HG03159 (cell line): ENCODE measurements at regions not wholly inside any gene's neighbourhood (a gene's known extent, or its start where the extent isn't known, plus 50 kb on each side); places are given as distances from the start of the nearest gene placed in this dataset.
"Not testable (repeated sequence)": the region's sequence is repeated elsewhere in the genome, so short reads cannot be mapped to it uniquely, and the experiment has no call there.

Source experiments
- ATAC-seq: cut with Tn5 transposase; IDR thresholded peaks from one replicate; pipeline ENCODE4 v1.9.1; 2021; ENCODE audit warnings: mild to moderate bottlenecking, moderate library complexity; ENCODE audit not compliant: unreplicated experiment

DNA sequence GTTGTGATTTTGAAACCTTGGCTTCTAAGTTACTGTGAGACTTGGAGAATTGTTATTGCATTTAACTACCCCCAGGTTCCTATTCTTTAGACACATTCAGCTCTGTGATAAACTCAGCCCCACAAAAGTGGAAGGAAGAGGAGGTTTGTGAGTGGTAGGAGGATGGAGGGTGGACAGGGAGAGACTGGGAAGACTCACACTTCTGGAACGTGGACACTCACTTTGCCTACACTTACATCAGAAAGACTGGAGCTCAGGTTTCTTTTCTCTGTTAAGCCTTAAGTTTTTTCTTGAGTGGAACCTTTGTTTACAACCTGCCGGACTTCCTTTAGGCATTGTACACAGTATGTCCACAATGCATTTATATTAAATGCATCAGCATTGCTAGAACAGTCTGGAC is 99.0 kb downstream of the AREG start:
- no peak for ATAC-seq

DNA sequence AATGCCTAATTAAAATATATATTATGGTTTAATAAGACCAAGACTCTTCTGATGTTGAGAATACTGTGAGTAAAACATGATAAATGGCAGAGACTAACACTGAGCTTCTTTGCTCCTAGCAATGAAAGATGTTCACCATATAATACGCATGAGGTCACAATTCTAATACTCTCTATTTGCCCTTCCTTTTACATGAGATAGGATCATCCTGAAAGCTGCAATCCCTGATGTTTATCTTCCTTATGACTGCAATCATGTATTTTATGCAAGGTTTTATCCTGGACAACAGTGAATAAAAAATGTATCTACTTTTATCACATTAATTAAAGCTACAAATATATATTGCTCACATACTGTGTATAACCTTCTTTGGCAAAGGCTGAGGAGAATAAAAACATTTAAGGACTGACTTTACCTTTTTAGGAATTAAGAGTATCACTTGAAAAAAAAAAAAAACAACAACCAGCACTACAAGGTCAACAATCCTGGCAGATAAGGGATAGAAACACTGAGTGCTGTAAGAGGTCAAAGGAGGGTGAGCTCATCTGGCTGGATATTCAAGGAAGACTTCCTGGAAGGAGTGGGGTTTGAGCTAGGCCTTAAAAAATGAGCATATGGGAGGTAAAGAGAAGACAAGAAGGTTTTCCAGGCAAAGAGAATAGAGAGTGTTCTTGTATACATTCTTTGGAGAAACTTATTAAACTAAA is 99.9 kb downstream of the AREG start:
- ATAC-seq = no peak

DNA sequence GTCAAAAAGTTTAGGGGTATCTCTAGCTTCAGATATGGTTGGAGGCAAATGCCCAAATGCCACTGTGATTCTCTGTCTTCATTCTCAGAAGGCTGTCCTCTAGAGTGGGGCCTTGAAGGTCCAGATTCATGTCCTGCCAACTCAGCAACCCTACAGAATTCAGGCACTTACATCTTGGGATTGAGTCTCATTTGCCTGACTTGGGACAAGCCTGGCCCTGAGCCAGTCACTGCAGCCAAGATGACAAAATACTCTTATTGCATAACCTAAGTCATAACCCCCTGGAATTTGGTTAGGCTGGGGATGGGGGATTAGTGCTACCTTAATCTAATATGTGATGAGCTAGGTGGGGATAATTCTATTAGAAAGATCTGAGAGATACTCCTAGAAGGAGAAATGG is 100.5 kb downstream of the AREG start:
- no peak for ATAC-seq

DNA sequence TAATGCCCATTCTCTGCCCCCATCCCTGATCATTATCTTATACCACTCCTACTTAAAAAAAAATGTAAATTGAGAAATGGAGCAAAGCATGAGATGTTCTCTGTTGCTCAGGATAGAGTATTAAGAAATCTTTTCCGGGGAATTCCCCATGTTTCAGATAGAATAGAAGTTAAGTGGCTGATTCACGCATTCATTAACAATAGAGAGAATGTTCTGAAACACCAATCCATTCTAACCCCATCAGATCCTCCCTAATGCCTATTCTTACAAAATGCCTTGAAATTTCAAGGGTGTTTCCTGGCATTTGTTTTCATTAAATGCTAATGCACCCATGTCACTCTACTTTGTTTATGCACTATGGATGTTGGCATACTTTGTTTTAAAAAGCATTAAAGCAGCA is 101.1 kb downstream of the AREG start:
- no peak for ATAC-seq

DNA sequence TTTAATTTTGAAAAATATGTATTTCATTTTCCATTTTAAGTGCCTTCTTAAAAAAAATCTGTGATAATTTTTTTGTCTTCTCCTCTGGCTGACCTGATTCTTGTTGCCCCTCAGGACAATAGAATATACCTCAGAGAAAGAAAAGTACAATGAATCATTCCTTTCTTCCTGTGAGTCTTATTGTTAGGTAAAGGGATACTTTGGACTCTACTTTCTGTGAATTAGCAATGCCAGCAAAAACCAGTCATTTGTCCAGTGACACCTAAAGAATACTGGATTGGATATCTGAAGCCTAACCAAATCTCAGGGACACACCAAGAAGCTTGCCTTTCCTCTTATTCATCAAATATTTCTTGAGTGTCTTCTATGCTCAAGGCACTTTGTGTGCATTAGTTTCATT is 102.1 kb downstream of the AREG start:
- no peak for ATAC-seq

DNA sequence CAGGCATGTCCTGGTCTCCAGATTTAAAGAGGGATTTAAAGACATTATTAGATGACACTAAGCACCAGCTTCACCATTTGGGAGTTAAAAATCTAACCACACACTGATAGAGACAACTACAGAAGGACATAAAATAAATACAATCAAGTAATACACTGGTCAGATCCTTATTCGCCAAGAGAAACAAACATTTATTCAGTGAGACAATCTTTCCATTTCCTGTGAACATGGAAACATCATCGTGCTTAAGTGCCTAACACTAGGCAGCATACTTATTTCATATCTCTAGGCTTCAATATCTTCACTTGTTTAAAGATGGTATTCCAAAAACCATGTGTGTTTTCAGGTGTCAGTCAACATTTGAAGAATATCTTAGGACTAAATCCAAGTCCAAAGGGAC is 103.6 kb downstream of the AREG start:
- ATAC-seq = no peak

DNA sequence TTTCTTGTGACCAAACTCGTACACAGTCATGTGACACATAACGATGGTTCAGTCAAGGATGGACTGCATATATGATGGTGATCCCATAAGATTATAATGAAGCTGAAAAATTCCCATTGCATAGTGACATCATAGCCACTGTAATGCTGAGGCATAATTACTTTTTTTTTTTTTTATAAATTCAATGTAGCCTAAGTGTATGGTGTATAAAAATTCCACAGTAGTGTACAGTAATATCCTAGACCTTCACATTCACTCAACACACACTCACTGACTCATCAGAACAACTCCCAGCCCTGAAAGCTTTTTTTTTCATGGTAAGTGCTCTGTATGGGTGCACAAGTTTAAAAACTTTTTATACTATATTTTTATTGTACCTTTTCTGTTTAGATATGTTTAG is 105.0 kb downstream of the AREG start:
- no peak for ATAC-seq

DNA sequence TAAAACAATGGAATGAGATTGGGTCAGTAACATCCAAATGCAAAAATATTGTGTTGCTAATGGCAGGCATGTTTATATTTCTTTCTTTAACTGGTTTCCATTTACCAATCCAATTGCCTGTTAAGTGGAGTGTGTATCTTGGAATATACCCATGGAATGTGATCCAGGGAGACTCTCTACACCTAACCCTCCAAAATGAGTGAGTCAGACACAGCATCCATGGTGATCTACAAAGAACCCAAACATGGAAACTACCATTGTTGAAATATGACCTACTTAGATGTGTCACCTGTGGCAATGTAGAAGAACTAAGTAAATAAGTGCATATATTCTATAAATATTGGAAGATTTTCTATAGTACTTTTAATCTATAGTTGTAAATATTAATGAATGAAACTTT is 110.3 kb downstream of the AREG start:
- ATAC-seq = no peak

DNA sequence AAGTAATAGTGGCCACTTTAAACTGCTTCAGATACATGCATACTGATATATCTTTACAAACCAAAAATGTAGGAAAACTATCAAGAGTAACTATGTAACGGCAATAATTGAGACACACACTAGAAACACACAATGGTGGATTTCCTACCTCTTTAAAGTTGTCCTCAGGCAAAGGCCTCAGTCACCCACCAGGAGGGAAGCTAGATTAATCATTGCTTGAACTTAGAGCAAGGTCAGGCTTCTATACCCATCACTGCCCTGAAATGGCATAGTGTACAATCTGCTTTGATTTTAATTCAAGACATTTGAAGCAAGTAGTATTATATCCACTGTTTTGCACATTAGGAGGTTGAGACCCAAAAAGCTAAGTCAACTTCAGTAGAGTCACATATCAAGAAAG is 110.9 kb downstream of the AREG start:
- ATAC-seq = no peak

DNA sequence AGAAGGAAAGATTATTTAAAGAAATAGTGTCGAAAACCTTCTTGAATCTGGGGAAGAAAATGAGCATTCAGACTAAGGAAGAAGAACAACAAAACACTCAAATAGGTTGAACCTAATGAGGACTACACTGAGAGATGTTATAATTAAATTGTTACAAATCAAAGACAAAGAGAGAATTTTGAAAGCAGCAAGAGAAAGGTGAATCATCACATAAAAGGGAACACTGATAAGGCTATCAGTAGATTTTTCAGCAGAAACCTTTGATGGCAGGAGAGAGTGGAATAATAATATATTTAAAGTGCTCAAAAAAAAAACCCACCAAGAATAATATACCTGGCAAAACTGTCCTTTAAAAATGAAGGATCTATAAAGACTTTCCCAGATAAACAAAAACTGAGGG is 114.9 kb downstream of the AREG start:
- no peak for ATAC-seq

DNA sequence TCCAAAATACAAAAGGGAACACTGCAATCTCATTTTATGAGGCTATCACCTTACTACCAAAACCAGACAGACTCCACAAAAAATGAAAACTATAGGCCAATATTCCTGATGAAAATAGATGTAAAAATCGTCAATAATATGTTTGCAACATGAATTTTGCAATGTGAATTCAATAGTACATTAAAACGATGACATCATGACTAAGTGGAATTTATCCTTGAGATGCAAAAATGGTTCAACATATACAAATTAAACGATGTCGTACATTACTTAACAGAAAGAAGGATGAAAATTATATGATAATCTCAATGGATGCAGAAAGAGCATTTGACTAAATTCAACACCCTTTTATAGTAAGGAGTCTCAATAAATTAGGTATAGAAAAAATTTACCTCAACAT is 123.0 kb downstream of the AREG start:
- no peak for ATAC-seq

DNA sequence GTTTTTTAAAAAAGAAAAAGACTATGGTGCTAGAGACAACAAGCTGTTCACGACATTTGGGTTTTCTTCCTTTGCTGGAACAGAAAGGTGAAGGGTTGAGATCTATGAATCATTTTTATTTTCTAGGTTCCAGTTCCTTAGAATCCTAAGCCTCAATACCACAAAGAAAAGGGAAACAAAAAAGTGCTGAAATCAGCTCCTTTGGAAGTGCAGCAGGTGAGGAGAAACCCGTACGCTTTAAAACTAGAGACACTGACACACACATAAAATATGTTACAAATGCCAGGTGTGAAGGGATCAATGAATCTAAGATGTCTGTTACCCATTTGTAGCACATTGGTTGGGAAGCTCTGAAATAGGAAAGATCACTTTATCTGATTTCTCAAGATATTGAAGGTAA is 125.2 kb downstream of the AREG start:
- ATAC-seq = no peak

DNA sequence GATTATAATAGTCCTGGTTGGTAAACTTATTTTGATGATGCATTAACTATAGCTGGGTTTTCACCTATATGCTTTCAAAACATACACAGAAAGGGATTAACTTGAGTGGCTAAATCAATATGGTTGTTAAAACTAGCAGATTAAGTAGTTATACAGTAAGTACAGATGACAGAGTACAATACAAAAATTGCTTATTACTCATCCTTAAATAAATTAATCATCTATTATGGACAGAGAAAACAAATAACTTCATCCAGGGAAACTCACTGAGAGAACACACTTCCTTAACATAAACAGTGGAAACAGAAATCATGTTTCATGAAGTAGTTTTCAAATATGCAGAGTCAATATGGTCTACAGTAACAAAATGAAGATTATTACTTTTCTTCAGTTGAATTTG is 133.4 kb downstream of the AREG start:
- no peak for ATAC-seq

DNA sequence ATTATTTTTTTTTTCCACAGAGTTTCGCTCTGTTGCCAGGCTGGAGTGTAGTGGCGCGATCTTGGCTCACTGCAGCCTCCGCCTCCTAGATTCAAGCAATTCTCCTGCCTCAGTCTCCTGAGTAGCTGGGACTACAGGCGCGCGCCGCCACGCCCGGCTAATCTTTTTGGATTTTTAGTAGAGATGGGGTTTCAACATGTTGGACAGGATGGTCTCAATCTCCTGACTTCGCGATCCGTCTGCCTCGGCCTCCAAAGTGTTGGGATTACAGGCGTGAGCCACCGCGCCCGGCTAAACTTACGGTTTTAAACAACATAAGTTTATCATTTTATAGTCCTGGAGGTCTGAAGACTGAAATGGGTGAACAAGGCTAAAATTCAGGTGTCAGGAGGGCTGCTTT is 133.9 kb downstream of the AREG start:
- not testable (repeated sequence) for ATAC-seq

DNA sequence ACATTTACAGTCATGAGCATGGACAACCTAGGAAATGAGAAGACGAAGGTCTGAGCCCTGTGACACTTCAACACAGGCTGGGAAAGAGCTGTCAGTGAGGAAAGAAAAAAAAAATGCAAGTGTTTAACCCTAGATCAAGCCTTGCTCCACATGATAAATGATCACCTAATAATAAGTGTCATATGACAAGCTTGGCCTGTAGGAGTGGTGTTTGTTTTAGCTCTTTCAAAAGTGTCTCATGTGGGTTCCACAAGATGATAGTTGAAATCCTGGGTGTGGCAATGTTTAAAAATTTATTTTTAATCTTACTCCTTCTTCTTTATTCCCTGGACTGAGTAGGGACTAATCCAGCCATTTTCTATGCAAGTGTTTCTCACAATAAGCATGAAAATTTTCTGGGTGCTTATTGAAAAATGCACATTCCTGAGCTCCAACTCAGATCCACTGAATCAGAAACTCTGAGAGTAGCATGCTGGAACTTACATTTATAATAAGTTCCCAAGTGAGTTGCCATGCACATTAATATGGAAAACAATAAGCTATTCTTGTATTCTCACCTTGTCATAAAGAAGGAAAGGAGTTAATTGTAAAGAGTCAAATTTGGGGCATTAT is 138.3 kb downstream of the AREG start:
- ATAC-seq = no peak

DNA sequence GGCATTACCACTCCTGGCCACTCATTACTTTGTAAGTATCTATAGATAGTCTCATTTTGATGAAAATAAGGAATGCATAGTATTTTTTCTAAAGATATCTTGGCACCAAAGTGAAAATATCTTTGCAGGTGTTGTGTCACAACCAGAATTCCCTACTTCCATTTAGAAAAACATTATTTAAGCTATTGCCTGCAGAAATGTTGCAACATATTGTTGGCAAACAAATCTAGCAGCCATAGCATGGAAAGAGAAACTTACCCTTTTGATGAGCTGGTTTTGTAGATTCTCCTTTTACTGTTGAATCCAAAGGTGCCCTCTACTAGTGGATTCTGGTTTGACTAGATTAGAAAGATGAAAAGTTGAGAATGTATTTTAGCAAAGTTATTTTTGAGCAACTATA is 138.8 kb downstream of the AREG start:
- ATAC-seq = no peak

DNA sequence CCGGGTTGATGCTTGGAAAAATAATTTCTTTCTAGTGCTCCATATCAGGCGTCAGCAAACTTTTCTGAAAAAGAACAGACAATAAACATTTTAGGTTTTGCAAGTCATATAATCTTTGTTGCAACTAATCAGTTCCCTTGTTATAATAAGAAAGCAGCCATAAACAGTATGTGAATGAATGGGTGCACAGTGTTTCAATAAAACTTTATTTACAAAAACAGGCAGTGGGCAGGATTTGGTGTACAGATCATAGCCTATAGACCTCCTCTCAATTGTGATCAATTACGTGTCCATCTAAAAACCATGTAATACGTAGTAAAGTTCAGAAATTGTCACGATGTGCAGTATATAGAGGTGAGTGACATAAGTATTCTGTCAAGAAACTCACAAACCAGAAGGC is 143.4 kb downstream of the AREG start:
- ATAC-seq = no peak

DNA sequence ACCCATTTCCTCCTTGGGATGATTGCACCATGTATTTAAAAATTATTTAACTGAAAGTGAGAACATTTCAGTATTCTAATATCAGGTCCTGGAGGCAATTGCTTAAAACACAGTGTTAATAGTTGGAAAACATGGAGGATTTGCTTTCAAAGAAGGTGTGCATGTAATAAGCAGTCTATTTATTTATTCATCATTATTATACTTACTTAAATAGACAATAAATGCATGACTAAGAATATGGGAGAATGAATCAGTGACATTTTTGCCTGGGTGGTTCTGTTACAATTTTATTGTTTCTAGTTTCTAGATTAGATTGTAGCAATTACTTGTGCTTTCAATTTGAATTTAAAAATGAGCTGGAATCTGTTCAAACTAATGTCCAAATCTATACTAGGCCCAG is 145.5 kb downstream of the AREG start:
- no peak for ATAC-seq

DNA sequence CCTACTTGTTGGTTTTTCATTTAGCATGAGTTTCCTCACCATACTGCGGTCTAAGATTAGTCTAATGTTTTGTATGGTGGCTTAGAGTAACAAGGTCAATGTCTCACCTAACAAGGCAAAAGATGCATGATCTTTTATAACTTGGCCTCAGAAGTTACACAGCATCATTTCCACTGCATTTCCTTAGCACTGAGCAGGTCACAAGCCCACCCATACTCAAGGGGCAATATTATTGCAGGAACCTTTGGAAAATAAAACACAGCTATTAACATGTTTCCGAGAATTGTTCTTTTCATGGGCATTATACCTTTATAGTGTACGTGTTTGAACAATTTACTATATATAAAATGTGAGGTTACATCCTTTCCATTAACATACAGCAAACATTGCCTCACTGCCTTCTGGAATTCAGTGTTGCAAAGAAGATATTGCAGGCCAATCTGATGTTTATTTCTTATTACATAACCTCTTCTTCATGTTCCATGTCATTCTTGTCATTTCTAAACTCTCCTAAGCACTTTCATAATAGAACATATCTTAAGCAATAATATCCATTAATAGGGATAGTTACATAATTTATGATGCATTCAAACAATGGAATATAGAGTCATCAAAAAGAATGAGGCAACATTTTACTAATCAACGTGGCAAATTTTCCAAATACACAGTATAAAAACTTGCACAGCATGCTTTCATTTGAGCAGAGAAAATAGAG is 153.8 kb downstream of the AREG start:
- no peak for ATAC-seq

DNA sequence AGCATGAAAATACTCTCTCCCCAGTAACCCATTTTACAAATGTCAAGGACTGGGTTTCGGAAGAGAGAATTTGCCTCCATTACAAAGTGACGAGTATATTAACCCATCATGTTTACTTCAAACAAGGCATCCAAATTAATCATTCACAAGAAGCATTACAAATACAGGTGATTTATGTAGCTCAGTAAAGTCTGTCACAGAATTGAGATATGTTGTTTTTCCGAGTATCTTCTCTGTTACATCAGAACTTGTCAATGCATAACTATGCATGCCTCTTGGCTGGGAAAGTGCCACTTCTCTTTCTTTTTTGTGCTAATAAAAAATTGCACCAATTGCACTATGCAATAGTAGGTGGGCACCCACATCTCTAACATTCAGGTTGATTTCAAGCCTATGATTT is 158.2 kb downstream of the AREG start:
- no peak for ATAC-seq

DNA sequence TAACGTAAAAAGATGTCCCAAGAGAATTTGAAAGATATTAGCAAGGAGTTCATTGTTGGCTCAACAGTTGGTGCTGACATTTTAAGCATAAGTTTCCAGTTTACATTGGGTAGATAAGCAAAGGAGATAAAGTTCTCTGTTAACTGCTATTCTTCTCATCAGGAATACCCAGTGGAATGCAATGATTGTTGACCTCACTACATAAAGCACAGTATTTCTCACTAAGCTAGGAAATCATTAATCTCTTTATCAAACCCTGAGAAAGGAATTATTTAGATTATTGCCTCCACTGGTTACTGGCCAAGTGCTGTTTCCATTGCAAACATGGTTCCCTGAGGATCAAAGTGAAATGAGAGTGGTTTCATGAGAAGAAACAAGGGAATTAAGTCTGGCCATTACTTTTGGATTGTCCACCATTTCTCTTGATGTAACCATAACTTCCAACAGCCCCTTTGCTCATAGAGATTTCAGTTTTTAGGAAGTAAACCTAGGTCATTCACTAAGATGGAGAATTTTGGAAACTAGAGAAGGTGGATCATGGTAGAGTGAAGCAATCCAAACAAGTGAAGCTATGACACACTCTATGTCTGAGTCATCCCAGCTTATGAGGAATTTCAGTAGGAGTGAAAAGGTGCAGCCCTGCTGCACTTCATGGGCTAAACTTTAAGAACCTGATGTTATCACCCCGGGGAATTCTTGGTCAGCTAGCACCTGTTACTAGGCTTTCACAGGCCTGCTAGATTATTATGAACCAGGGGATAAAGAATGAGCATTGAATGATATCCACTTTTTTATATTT is 163.4 kb downstream of the AREG start:
- ATAC-seq = no peak

DNA sequence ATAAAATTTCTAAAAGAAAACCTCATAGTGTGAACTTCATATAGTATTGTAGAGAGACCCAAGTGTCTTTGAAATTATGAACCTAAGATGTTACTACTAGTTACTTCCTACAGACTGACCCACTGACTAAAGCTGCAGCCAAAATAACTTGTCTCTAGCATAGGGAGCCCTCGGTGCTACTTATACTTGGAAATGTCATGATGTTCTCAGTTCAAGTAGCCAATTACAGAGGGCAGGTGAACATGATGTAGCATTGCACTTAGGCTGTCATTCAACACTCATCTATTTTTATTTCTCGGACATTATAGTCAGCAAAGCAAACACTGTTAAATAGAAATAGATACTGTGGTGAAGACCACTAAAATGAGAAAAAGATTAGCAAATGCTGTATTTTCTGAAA is 165.6 kb downstream of the AREG start:
- no peak for ATAC-seq
